SW480 (cell line): ENCODE measurements at regions not wholly inside any gene's neighbourhood (a gene's known extent, or its start where the extent isn't known, plus 50 kb on each side); places are given as distances from the start of the nearest gene placed in this dataset.

ENCODE experiments used
- DNase-seq: peaks from one replicate; pipeline ENCODE4 v3.0.0-alpha.2; 2016; ENCODE audit warnings: low spot score

- DNase-seq: no peak
These were observed 50.3 kb upstream of the CBFA2T3 start for GRCh38 chr16:89027281-89027680.

GRCh38 chr16:89031715-89032659, 55.0 kb upstream of the CBFA2T3 start:
- no peak for DNase-seq

- no peak for DNase-seq
These were observed 56.3 kb upstream of the CBFA2T3 start for GRCh38 chr16:89033304-89033703.

- DNase-seq: no peak
These were observed 57.0 kb upstream of the CBFA2T3 start for GRCh38 chr16:89033796-89034572.

- no peak for DNase-seq
These were observed 57.6 kb upstream of the CBFA2T3 start for GRCh38 chr16:89034573-89034961.

GRCh38 chr16:89034971-89035668, 58.1 kb upstream of the CBFA2T3 start:
- no peak for DNase-seq

GRCh38 chr16:89035669-89036570, 57.7 kb upstream of the ACSF3 start:
- no peak for DNase-seq

GRCh38 chr16:89036776-89037175, 56.9 kb upstream of the ACSF3 start:
- no peak for DNase-seq

GRCh38 chr16:89037261-89038152, 56.1 kb upstream of the ACSF3 start:
- peak; percentile 21 for DNase-seq

- DNase-seq: no peak
These were observed 55.4 kb upstream of the ACSF3 start for GRCh38 chr16:89038221-89038721.

- no peak for DNase-seq
These were observed 54.6 kb upstream of the ACSF3 start for GRCh38 chr16:89038811-89039735.

GRCh38 chr16:89039756-89040155, 53.9 kb upstream of the ACSF3 start:
- no peak for DNase-seq

- no peak for DNase-seq
These were observed 53.3 kb upstream of the ACSF3 start for GRCh38 chr16:89040391-89040790.

GRCh38 chr16:89040861-89041570, 52.6 kb upstream of the ACSF3 start:
- no peak for DNase-seq

- DNase-seq: no peak
These were observed 51.8 kb upstream of the ACSF3 start for GRCh38 chr16:89041571-89042481.

GRCh38 chr16:89042711-89043551, 50.7 kb upstream of the ACSF3 start:
- DNase-seq: no peak
